ENCODE measurements at regions not wholly inside any gene's neighbourhood (a gene's known extent, or its start where the extent isn't known, plus 50 kb on each side); places are given as distances from the start of the nearest gene placed in this dataset.

DNA sequence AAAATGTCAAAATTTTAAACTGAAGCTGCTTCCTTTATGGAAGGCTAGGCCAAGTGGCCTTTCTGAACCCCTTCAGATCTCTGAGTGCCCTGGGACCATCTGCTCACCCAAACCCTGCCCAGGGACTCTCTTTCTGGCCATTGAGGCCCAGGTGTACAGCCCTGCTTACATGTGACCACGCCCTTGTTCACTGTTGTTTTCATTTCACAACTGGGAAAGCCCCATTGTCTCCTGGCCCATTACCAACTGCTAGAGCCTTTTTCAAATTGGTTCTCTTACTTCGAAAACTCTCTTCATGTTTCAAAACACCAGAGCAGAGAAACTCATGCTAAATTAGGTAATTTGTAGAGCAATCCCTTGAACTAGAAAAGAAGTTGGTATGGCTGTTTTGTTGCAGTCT is 219.5 kb upstream of the TANK start:
- TF ChIP-seq, protein P1, sequence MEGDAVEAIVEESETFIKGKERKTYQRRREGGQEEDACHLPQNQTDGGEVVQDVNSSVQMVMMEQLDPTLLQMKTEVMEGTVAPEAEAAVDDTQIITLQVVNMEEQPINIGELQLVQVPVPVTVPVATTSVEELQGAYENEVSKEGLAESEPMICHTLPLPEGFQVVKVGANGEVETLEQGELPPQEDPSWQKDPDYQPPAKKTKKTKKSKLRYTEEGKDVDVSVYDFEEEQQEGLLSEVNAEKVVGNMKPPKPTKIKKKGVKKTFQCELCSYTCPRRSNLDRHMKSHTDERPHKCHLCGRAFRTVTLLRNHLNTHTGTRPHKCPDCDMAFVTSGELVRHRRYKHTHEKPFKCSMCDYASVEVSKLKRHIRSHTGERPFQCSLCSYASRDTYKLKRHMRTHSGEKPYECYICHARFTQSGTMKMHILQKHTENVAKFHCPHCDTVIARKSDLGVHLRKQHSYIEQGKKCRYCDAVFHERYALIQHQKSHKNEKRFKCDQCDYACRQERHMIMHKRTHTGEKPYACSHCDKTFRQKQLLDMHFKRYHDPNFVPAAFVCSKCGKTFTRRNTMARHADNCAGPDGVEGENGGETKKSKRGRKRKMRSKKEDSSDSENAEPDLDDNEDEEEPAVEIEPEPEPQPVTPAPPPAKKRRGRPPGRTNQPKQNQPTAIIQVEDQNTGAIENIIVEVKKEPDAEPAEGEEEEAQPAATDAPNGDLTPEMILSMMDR (conservative IDR thresholded peaks at IDR 0.05): no peak
- H3K27ac ChIP-seq: no peak overlapping the region

- TF ChIP-seq, protein P1 (conservative IDR thresholded peaks at IDR 0.05): no peak
- H3K27ac ChIP-seq: no peak overlapping the region
These were observed 218.9 kb upstream of the TANK start for GRCh38 chr2:160941290-160941846.

DNA sequence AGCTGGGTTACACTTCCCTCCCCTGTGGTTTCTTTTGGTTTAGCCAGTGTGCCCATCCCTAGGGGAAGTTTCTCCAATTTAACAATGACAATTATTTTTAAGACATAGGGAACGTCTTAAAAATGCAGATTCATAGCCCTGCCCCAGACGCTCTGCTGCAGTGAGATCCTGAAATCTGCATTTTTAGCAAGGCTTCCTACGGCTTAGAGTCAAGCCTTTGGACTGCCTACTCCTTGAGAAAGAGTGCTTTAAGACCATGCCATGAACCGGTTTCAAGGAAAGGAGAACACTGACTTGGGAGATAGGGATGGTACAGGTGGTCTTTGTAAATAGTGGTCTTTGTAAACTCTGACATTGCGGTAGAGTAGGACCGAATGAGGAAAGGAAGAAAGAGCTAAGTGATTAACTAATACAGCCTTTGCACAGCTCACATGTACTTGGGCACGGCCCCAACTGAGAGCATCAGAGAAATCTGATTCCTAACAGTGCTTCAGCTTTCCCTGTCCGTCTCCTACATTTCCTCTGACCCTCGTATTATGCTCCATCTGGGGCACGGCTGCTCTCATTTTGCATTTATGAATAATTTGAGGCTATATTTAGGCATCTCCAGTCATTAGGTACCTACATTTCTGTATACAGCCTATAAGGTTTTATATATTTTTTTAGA is 217.6 kb upstream of the TANK start:
- H3K27ac ChIP-seq: no peak overlapping the region
- TF ChIP-seq, protein P1 (conservative IDR thresholded peaks at IDR 0.05): no peak

DNA sequence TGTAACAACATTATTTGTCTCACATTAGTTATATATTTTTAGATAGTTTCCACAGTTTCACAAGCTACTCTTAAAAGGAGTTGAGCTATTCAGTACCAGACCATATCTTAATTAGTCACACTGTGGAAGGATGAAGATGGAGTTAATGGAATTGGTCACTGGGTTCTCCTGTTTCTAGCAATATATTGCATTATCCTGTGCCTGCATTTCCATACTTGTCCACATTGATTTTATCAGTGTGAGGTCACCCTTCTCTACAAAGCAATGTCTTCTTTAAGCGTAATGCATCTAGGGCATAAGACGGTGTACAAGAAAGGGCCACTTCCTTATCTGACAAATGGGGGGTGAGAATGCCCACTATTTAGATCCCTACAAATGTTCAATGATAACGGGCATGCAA is 216.8 kb upstream of the TANK start:
- TF ChIP-seq, protein P1 (conservative IDR thresholded peaks at IDR 0.05): no peak
- no peak overlapping the region for H3K27ac ChIP-seq

DNA sequence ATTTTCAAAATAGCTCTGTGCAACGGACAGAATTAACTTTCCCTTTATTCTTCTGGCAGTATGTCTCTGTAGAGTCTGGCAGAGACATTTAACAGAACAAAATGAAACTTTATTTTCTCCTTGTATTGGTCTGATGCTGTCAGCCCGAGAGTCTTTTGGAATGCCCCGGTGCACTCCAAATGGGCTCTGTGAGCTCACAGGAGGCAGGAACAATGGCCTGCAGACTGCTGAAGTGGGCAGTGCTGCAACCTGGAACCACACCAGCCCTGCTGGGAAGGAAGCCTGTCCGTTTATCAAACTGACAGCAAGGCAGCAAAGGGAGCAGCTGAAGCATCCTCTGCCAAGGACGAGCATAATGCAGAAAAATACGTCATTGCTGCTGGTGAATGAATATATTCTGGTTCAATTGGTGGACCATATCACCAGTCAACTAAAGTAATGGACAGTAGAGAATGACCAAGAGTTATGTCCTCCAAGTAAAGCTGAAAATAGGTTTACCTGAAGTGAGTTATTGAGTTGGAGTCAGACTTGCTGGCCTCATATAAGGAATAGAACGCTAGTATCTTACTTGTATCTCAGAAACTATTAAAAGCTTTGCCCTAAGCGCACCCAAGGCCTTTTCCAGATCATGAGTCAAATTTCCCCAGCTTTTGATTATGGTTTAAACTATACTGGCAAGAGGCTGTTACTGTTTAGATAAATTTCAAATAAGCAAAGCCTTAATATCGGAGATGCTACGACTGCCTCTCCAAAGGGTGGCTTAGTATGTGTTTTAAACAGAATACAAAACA is 207.6 kb upstream of the TANK start:
- H3K27ac ChIP-seq: no peak overlapping the region
- TF ChIP-seq, protein P1 (conservative IDR thresholded peaks at IDR 0.05): no peak

DNA sequence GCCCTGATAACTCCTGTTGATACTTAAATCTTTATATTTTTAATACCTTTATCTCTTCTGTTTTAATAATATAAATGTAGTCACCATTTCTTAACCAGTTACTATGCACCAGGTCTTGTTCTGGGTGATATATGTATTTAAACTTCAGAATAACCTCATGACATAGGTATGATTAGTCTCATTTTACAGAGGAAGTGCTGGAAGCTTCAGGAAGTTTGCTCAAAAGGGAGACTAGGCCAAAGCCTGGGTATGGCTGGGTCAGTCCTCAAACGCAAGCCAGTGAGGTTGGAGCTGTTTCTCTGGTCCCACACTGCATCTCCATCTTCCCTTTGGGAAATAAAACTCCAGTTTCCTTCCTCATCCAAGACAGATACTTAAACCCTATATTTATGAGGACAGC is 204.7 kb upstream of the TANK start:
- TF ChIP-seq, protein P1 (conservative IDR thresholded peaks at IDR 0.05): no peak
- no peak overlapping the region for H3K27ac ChIP-seq

DNA sequence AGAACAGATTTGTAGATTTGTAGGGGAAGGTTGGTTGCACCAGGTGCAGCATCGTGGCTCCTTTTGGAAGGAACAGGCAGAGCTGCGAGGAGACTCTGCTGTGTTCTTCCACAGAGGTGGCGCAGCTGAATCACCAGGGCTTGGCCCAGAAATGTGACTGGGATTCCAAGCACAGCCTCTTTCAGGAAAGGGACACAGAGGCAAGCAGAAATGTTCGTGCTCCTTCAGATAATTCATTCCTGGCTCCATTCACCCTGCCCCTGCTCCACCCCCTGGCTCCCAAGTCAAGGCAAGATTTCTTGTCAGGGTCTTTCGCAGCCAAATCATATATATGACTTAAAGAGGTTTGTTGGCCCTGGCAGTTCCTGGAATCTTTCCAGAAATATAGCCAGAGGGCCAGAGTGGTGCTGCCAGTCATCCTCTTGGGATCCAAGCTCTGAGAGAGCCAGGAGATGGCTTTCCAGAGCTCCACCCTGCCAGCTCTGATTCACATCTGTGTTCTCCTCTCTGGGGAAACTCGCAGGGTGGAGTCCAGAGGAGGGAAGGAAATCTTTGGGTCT is 203.9 kb upstream of the TANK start:
- TF ChIP-seq, protein P1 (conservative IDR thresholded peaks at IDR 0.05): no peak
- H3K27ac ChIP-seq: no peak overlapping the region
